ENCODE measurements at regions not wholly inside any gene's neighbourhood (a gene's known extent, or its start where the extent isn't known, plus 50 kb on each side); places are given as distances from the start of the nearest gene placed in this dataset.

- no peak for TF ChIP-seq TEAD4 (IDR thresholded peaks at IDR 0.05)
- no peak for TF ChIP-seq EP300 (IDR thresholded peaks at IDR 0.05; ENCODE audit: borderline replicate concordance)
These were observed 51.3 kb upstream of the SESN3 start for GRCh38 chr11:95282291-95282751.
